HG03280 (cell line): ENCODE measurements at regions not wholly inside any gene's neighbourhood (a gene's known extent, or its start where the extent isn't known, plus 50 kb on each side); places are given as distances from the start of the nearest gene placed in this dataset.
"Not testable (repeated sequence)": the region's sequence is repeated elsewhere in the genome, so short reads cannot be mapped to it uniquely, and the experiment has no call there.

Experiments used
- ATAC-seq: cut with Tn5 transposase; IDR thresholded peaks from one replicate; pipeline ENCODE4 v1.9.1; 2021; ENCODE audit warnings: mild to moderate bottlenecking, moderate library complexity; ENCODE audit not compliant: unreplicated experiment

GRCh38 chr2:187206471-187206870 is 241.6 kb downstream of the CALCRL start:
- no peak for ATAC-seq

- ATAC-seq: no peak
Observed at GRCh38 chr2:187206071-187206470, 242.0 kb downstream of the CALCRL start.

- no peak for ATAC-seq
Observed at GRCh38 chr2:187198136-187198535, 249.9 kb downstream of the CALCRL start.

GRCh38 chr2:187194049-187194448 is 254.0 kb downstream of the CALCRL start:
- ATAC-seq: no peak

GRCh38 chr2:187188783-187189631 is 259.0 kb downstream of the CALCRL start:
- ATAC-seq: no peak

GRCh38 chr2:187187519-187187918 is 260.5 kb downstream of the CALCRL start:
- ATAC-seq: no peak

- no peak for ATAC-seq
Observed at GRCh38 chr2:187180529-187180928, 267.5 kb downstream of the CALCRL start.

GRCh38 chr2:187178876-187179275 is 269.2 kb downstream of the CALCRL start:
- ATAC-seq: not testable (repeated sequence)

- ATAC-seq: no peak
Observed at GRCh38 chr2:187177253-187177652, 270.8 kb downstream of the CALCRL start.

- ATAC-seq: no peak
Observed at GRCh38 chr2:187174582-187174981, 273.5 kb downstream of the CALCRL start.

GRCh38 chr2:187171318-187171717 is 276.7 kb downstream of the CALCRL start:
- ATAC-seq: no peak

GRCh38 chr2:187169864-187170263 is 278.2 kb downstream of the CALCRL start:
- ATAC-seq: no peak

GRCh38 chr2:187168720-187169713 is 279.0 kb downstream of the CALCRL start:
- ATAC-seq: peak; percentile 75

- ATAC-seq: no peak
Observed at GRCh38 chr2:187167491-187167890, 280.6 kb downstream of the CALCRL start.

GRCh38 chr2:187165936-187166610 is 282.0 kb downstream of the CALCRL start:
- ATAC-seq: no peak

GRCh38 chr2:187158452-187158851 is 289.6 kb downstream of the CALCRL start:
- ATAC-seq: no peak

- no peak for ATAC-seq
Observed at GRCh38 chr2:187157046-187157445, 291.0 kb downstream of the CALCRL start.

- no peak for ATAC-seq
Observed at GRCh38 chr2:187155476-187155875, 292.6 kb downstream of the CALCRL start.

- no peak for ATAC-seq
Observed at GRCh38 chr2:187150670-187151069, 297.4 kb downstream of the CALCRL start.

- no peak for ATAC-seq
Observed at GRCh38 chr2:187148059-187148714, 299.2 kb upstream of the ZSWIM2 start.
